K562 (cell line): ENCODE measurements at regions not wholly inside any gene's neighbourhood (a gene's known extent, or its start where the extent isn't known, plus 50 kb on each side); places are given as distances from the start of the nearest gene placed in this dataset.

Source experiments
- ATAC-seq: fragments of 200-7000 bp; cut with Tn5 transposase; 3 replicates; pipeline ENCODE4 v1.9.1; 2020; ENCODE audit warnings: moderate library complexity
- BruUV-seq: library from RNA; stranded (reverse); fragments of 400-500 nt; replicated peaks from 2 replicates; lab custom pipeline; 2021; lab: Mats Ljungman, UMichigan
- CTCF ChIA-PET: fragments of 300-600 bp; formaldehyde crosslinking; extraction: SDS; loops from one replicate; lab custom pipeline; 2021; ENCODE audit warnings: low intra/inter-chr PET ratio; lab: Yijun Ruan, JAX
- POLR2A ChIA-PET: fragments of 300-600, 350-650 bp; sonication (Branson Sonifier 250); formaldehyde crosslinking; extraction: SDS; loops from one replicate; lab custom pipeline; 2021; ENCODE audit warnings: antibody characterized with exemption, inconsistent platforms; lab: Yijun Ruan, JAX
- DNase-seq, 4 experiments: peaks; one replicate each; pipeline versions ENCODE4 v3.0.0 to v3.0.0-alpha.2; 2011 to 2018; ENCODE audit warnings: low spot score in 3 of 4, mixed read lengths in 3 of 4; ENCODE audit errors: extremely low read depth in 1 of 4
- FAIRE-seq: peaks from 2 replicates; lab custom pipeline; 2011; peaks lifted over from hg19 to GRCh38; lab: Jason Lieb, UNC
- H2AFZ ChIP-seq: 2 replicates; pipeline ENCODE4 v1.6.0; 2011; ENCODE audit warnings: low read depth, low read length, control low read depth, inconsistent platforms
- H3K27ac ChIP-seq: fragments of 200-600 bp; 3 replicates; pipeline ENCODE4 v1.8.0; 2011; ENCODE audit warnings: low read depth, mild to moderate bottlenecking, control low read depth, inconsistent platforms, low read length, moderate library complexity, mixed read lengths; ENCODE audit errors: extremely low read depth
- H3K27me3 ChIP-seq, 2 experiments: fragments of 300-600 bp in 1 of 2; 2 replicates in 1 of 2; 3 replicates in 1 of 2; pipeline versions ENCODE4 v1.6.0 to v1.8.0; 2011; ENCODE audit warnings: inconsistent platforms in 2 of 2, low read length in 2 of 2, mild to moderate bottlenecking in 1 of 2, mixed read lengths in 1 of 2, moderate library complexity in 1 of 2; ENCODE audit not compliant: control insufficient read depth in 2 of 2, insufficient read depth in 2 of 2
- H3K36me3 ChIP-seq: fragments of 300-600 bp; 3 replicates; pipeline ENCODE4 v1.8.0; 2011; ENCODE audit warnings: mild to moderate bottlenecking, low read length, inconsistent platforms; ENCODE audit not compliant: control insufficient read depth, insufficient read depth
- H3K4me1 ChIP-seq, 2 experiments: fragments of 200-600 bp in 1 of 2; replicated peaks in 1 of 2; 2 replicates in 1 of 2; 3 replicates in 1 of 2; pipeline versions ENCODE4 v1.5.1 to v1.8.0; 2011; ENCODE audit warnings: inconsistent platforms in 2 of 2, low read length in 2 of 2, mild to moderate bottlenecking in 1 of 2, mixed read lengths in 1 of 2, moderate library complexity in 1 of 2; ENCODE audit not compliant: control insufficient read depth in 2 of 2, insufficient read depth in 2 of 2
- H3K4me2 ChIP-seq: 2 replicates; pipeline ENCODE4 v1.6.1; 2011; ENCODE audit warnings: low read length, control low read depth, inconsistent platforms, mixed read lengths; ENCODE audit not compliant: insufficient read depth
- H3K4me3 ChIP-seq: fragments of 200-600 bp; sonication (generic), shearing (Covaris generic); 2 replicates; pipeline ENCODE4 v1.5.1; 2016; ENCODE audit warnings: control low read depth, inconsistent platforms
- H3K79me2 ChIP-seq: fragments of 200-600 bp; 3 replicates; pipeline ENCODE4 v1.8.0; 2011; ENCODE audit warnings: low read length, inconsistent platforms; ENCODE audit not compliant: control insufficient read depth, insufficient read depth
- H3K9ac ChIP-seq, 2 experiments: 2 replicates each; pipeline versions ENCODE4 v1.6.0 to v1.6.1; 2011; ENCODE audit warnings: low read depth in 2 of 2, low read length in 2 of 2, control low read depth in 1 of 2, inconsistent platforms in 1 of 2, mild to moderate bottlenecking in 1 of 2, mixed read lengths in 1 of 2; ENCODE audit not compliant: insufficient read depth in 1 of 2
- H3K9me1 ChIP-seq: one replicate; pipeline ENCODE4 v1.6.0; 2011; ENCODE audit warnings: inconsistent platforms, mild to moderate bottlenecking, low read length, moderate library complexity; ENCODE audit not compliant: control insufficient read depth, insufficient read depth
- H3K9me3 ChIP-seq: replicated peaks from 2 replicates; pipeline ENCODE4 v1.5.1; 2011; ENCODE audit warnings: low read depth, low read length, inconsistent platforms; ENCODE audit not compliant: control insufficient read depth, insufficient read depth
- H4K20me1 ChIP-seq: replicated peaks from 2 replicates; pipeline ENCODE4 v1.6.1; 2011; ENCODE audit warnings: low read length, inconsistent platforms, mixed read lengths; ENCODE audit not compliant: control insufficient read depth, insufficient read depth
- DEAF1 ChIP-seq: fragments of 450-650 bp; formaldehyde crosslinking; IDR thresholded peaks from 2 replicates; pipeline ENCODE4 v1.4.0; 2020; ENCODE audit warnings: mild to moderate bottlenecking, moderate library complexity
- GMEB1 ChIP-seq: fragments of 250-450 bp; sonication (Bioruptor Pico); IDR thresholded peaks from 2 replicates; pipeline ENCODE4 v1.4.0; 2020; ENCODE audit warnings: mild to moderate bottlenecking
- IRF2 ChIP-seq: sonication (generic); formaldehyde crosslinking; IDR thresholded peaks from 2 replicates; pipeline ENCODE4 v1.8.1; 2022; ENCODE audit warnings: mild to moderate bottlenecking, missing genetic modification reagents
- L3MBTL2 ChIP-seq: fragments of 450-650 bp; IDR thresholded peaks from 2 replicates; pipeline ENCODE4 v1.6.1; 2016; ENCODE audit warnings: mild to moderate bottlenecking, moderate library complexity
- LCOR ChIP-seq: sonication (generic); formaldehyde crosslinking; IDR thresholded peaks from 2 replicates; pipeline ENCODE4 v1.8.0; 2022; ENCODE audit warnings: mild to moderate bottlenecking, missing genetic modification reagents
- NFYB ChIP-seq: IDR thresholded peaks from 2 replicates; pipeline ENCODE4 v1.6.1; 2011; ENCODE audit warnings: mild to moderate bottlenecking, moderate library complexity; ENCODE audit not compliant: insufficient read length; ENCODE audit errors: extremely low read depth
- NRF1 ChIP-seq, 2 experiments: fragments of 450-650 bp; IDR thresholded peaks in 1 of 2; conservative IDR thresholded peaks in 1 of 2; 2 replicates each; pipeline ENCODE4 v1.6.1; 2014; ENCODE audit warnings: mild to moderate bottlenecking in 2 of 2
- XRCC3 ChIP-seq: fragments of 450-650 bp; IDR thresholded peaks from 2 replicates; pipeline ENCODE4 v1.6.1; 2017; ENCODE audit warnings: mild to moderate bottlenecking, moderate library complexity
- WGBS: fragments of 100-300 bp; shearing (Covaris generic); methylation state at CpG from one replicate; pipeline ENCODE4 v1.1.6; 2016; ENCODE audit warnings: low coverage, mixed read lengths; ENCODE audit not compliant: insufficient coverage; ENCODE audit errors: missing lambda C conversion rate; 5-methylcytosine and 5-hydroxymethylcytosine counted together
- in situ Hi-C: fragments of 300-500 bp; cut with MboI; formaldehyde crosslinking; loops from 4 replicates; pipeline ENCODE4 v1.15.0; 2018; ENCODE audit warnings: inconsistent platforms, mixed read lengths
- intact Hi-C: fragments of 100-400 bp; cut with micrococcal nuclease; formaldehyde crosslinking; loops from 2 replicates; pipeline ENCODE4 v1.14.2; 2022

DNA sequence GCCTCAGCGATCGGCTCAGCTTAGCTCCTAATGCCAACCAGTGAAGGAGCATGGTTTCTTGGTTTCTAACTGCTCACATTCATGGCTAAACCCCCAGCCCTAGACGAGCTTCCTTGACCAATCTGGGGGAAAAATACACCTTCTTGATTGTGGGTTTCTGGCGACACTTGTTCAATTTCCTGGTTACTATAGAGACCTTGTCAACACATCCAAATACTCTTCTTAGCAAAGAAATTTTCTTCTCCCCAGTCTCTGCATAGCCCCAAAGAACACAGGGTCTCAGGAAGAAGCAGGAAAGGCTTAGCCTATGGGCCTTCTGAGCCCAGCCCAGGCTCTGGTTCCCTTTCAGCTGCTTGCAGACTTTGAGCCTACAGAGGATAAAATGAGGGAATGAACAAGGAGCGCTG lies 88.5 kb upstream of the SYT13 start:
- Histone ChIP-seq H3K79me2 (no peaks in the 10 kb centered on the region), H3K9me1 (no peaks in the 10 kb centered on the region), H3K4me1 (peaks cover 0 to 2% of the 10 kb centered on the region in 2 experiments; a peak in 1 of 5 replicates), H4K20me1 (no peaks in the 10 kb centered on the region; the same call in none of the 2 replicates), H3K36me3 (no peaks in the 10 kb centered on the region), H3K9ac (no peak overlapping the region), H3K4me3 (no peak overlapping the region), H3K27me3 (peaks cover 10 to 42% of the 10 kb centered on the region in 2 experiments; a peak in 4 of 5 replicates), H3K9me3 (no peaks in the 10 kb centered on the region), H2AFZ (no peak overlapping the region), H3K27ac (no peak overlapping the region), H3K4me2 (no peak overlapping the region)
- BruUV-seq = no TSS peak
- ChIA-PET CTCF (no interaction called here), POLR2A (no interaction called here)
- TF ChIP-seq IRF2 (CRISPR knock-in tag) = no peak
- no peak for TF ChIP-seq L3MBTL2
- TF ChIP-seq GMEB1 (CRISPR knock-in tag) = no peak
- no peak for TF ChIP-seq DEAF1 (CRISPR knock-in tag)
- TF ChIP-seq LCOR (CRISPR knock-in tag) = no peak
- TF ChIP-seq XRCC3 = no peak
- no peak for TF ChIP-seq NRF1 (conservative IDR thresholded peaks at IDR 0.05 in 1 of 2, IDR thresholded peaks at IDR 0.05 in 1 of 2)
- TF ChIP-seq NFYB = no peak
- DNase-seq (no peak), ATAC-seq (no peak), FAIRE-seq (no peak)
- in situ Hi-C loops = loop anchor here (10.0 kb wide), 1 partner anchor 400 kb away; no protein-coding TSS in a partner anchor
- 1% methylated on average over 5 of the region's 5 CpGs for WGBS
- intact Hi-C loops = loop anchor here (5.0 kb wide), 1 partner anchor 383 kb away; no protein-coding TSS in a partner anchor
